T-cell (primary cell): ENCODE measurements at regions not wholly inside any gene's neighbourhood (a gene's known extent, or its start where the extent isn't known, plus 50 kb on each side); places are given as distances from the start of the nearest gene placed in this dataset.
"Not testable (repeated sequence)": the region's sequence is repeated elsewhere in the genome, so short reads cannot be mapped to it uniquely, and the experiment has no call there.

Experiments
- ATAC-seq, 4 experiments: fragments of 200-7000 bp in 3 of 4; fragments of 150-1000 bp in 1 of 4; cut with Tn5 transposase; replicated peaks in 1 of 4; 1 replicate in 3 of 4; 2 replicates in 1 of 4; pipeline ENCODE4 v1.10.0; 2021; ENCODE audit warnings: moderate library complexity in 3 of 4, mild to moderate bottlenecking in 2 of 4, moderate number of reproducible peaks in 1 of 4
- CTCF ChIA-PET, 2 donors: fragments of 300-600 bp; sonication (Branson Sonifier 250); formaldehyde crosslinking; loops; one replicate each; lab custom pipeline; 2022; ENCODE audit warnings: antibody characterized with exemption in 2 of 2; lab: Charles Lee
- POLR2A ChIA-PET, 2 donors: fragments of 300-600 bp; sonication (Branson Sonifier 250); formaldehyde crosslinking; loops; one replicate each; lab custom pipeline; 2022; ENCODE audit warnings: antibody characterized with exemption in 2 of 2; lab: Charles Lee
- DNase-seq, 35 experiments: peaks; one replicate each; pipeline versions ENCODE4 v3.0.0 to v3.0.0-alpha.2; 2013 to 2023
- H3K27ac ChIP-seq: one replicate; pipeline ENCODE4 v1.5.1; 2013; ENCODE audit warnings: low read length
- H3K27me3 ChIP-seq, 2 experiments: replicated peaks in 1 of 2; 1 replicate in 1 of 2; 2 replicates in 1 of 2; pipeline versions ENCODE4 v1.6.1 to v1.7.0; 2013; ENCODE audit warnings: low read length in 1 of 2, mixed read lengths in 1 of 2; ENCODE audit not compliant: control insufficient read depth in 2 of 2, insufficient read depth in 2 of 2; ENCODE audit errors: extremely low read depth in 1 of 2
- H3K36me3 ChIP-seq, 2 donors: 1 replicate in 1 of 2; 2 replicates in 1 of 2; pipeline versions ENCODE4 v1.6.1 to v1.7.0; 2013; ENCODE audit warnings: low read length in 1 of 2; ENCODE audit not compliant: control insufficient read depth in 2 of 2, insufficient read depth in 1 of 2; ENCODE audit errors: extremely low read depth in 1 of 2
- H3K4me1 ChIP-seq, 2 experiments: 1 replicate in 1 of 2; 2 replicates in 1 of 2; pipeline versions ENCODE4 v1.6.1 to v1.7.0; 2013; ENCODE audit warnings: low read length in 2 of 2, mixed read lengths in 1 of 2; ENCODE audit not compliant: insufficient read depth in 2 of 2, control insufficient read depth in 1 of 2; ENCODE audit errors: extremely low read depth in 1 of 2
- H3K4me3 ChIP-seq, 2 donors: 1 replicate in 1 of 2; 2 replicates in 1 of 2; pipeline versions ENCODE4 v1.5.1 to v1.7.0; 2013; ENCODE audit warnings: mild to moderate bottlenecking in 2 of 2, low read length in 1 of 2, moderate library complexity in 1 of 2; ENCODE audit not compliant: control insufficient read depth in 1 of 2; ENCODE audit errors: extremely low read depth in 1 of 2
- H3K9me3 ChIP-seq: 2 replicates; pipeline ENCODE4 v1.7.0; 2013
- H3K27ac Mint-ChIP-seq, 2 donors: one replicate each; pipeline ENCODE4 v1.8.0; 2020 to 2021; ENCODE audit warnings: mild to moderate bottlenecking in 2 of 2, mixed read lengths in 2 of 2
- H3K27me3 Mint-ChIP-seq, 2 donors: one replicate each; pipeline ENCODE4 v1.8.0; 2021 to 2022; ENCODE audit warnings: mixed read lengths in 2 of 2
- H3K36me3 Mint-ChIP-seq: one replicate; pipeline ENCODE4 v1.8.0; 2021; ENCODE audit warnings: mixed read lengths
- H3K4me1 Mint-ChIP-seq, 3 donors: one replicate each; pipeline ENCODE4 v1.8.0; 2020 to 2022; ENCODE audit warnings: mixed read lengths in 3 of 3, mild to moderate bottlenecking in 1 of 3
- H3K4me3 Mint-ChIP-seq, 3 donors: one replicate each; pipeline ENCODE4 v1.8.0; 2020 to 2022; ENCODE audit warnings: mild to moderate bottlenecking in 3 of 3, mixed read lengths in 3 of 3, moderate library complexity in 3 of 3
- H3K9me3 Mint-ChIP-seq, 3 donors: one replicate each; pipeline ENCODE4 v1.8.0; 2020 to 2022; ENCODE audit warnings: mixed read lengths in 3 of 3
- WGBS: methylation state at CpG from one replicate; pipeline ENCODE4 v1.1.5; 2013; ENCODE audit warnings: missing lambda C conversion rate; ENCODE audit not compliant: insufficient coverage; 5-methylcytosine and 5-hydroxymethylcytosine counted together

GRCh38 chr1:209160230-209160629, 423.3 kb upstream of the CAMK1G start:
- H3K27me3 ChIP-seq, result no peaks in the 10 kb centered on the region
- no peak overlapping the region for H3K27ac Mint-ChIP-seq
- peaks cover 0 to 10% of the 10 kb centered on the region in 2 donors for H3K27me3 Mint-ChIP-seq
- H3K4me1 Mint-ChIP-seq, result no peaks in the 10 kb centered on the region
- no peak for ATAC-seq
- ChIA-PET POLR2A (no interaction called here), CTCF (no interaction called here)
- WGBS, result 65% methylated on average over 2 of the region's 2 CpGs
- H3K36me3 ChIP-seq, result no peaks in the 10 kb centered on the region
- H3K9me3 ChIP-seq, result no peaks in the 10 kb centered on the region
- no peak overlapping the region for H3K4me3 ChIP-seq
- peaks cover 0 to 5% (median 0%) of the 10 kb centered on the region in 3 donors for H3K9me3 Mint-ChIP-seq
- H3K36me3 Mint-ChIP-seq, result no peaks in the 10 kb centered on the region
- no peak overlapping the region for H3K27ac ChIP-seq
- H3K4me3 Mint-ChIP-seq, result no peak overlapping the region
- no peak for DNase-seq
- H3K4me1 ChIP-seq, result no peaks in the 10 kb centered on the region

GRCh38 chr1:209162651-209163050, 420.9 kb upstream of the CAMK1G start:
- no peak overlapping the region for H3K4me3 Mint-ChIP-seq
- no peak overlapping the region for H3K27ac Mint-ChIP-seq
- peaks cover 2 to 10% of the 10 kb centered on the region in 2 donors for H3K27me3 Mint-ChIP-seq
- Histone ChIP-seq H3K27ac (no peak overlapping the region), H3K9me3 (no peaks in the 10 kb centered on the region), H3K27me3 (no peaks in the 10 kb centered on the region), H3K4me1 (no peaks in the 10 kb centered on the region), H3K36me3 (no peaks in the 10 kb centered on the region), H3K4me3 (no peak overlapping the region)
- WGBS, result 71% methylated on average over 1 of the region's 3 CpGs
- CTCF ChIA-PET, result no interaction called here
- POLR2A ChIA-PET, result no interaction called here
- DNase-seq (no peak), ATAC-seq (no peak)
- H3K36me3 Mint-ChIP-seq, result no peaks in the 10 kb centered on the region
- H3K9me3 Mint-ChIP-seq, result peaks cover 0 to 5% (median 4%) of the 10 kb centered on the region in 3 donors
- H3K4me1 Mint-ChIP-seq, result no peaks in the 10 kb centered on the region

GRCh38 chr1:209168204-209168603, 415.3 kb upstream of the CAMK1G start:
- H3K4me1 ChIP-seq, result no peaks in the 10 kb centered on the region
- H3K27me3 ChIP-seq, result no peaks in the 10 kb centered on the region
- no peak for ATAC-seq
- H3K36me3 ChIP-seq, result no peaks in the 10 kb centered on the region
- H3K4me3 ChIP-seq, result no peak overlapping the region
- no peaks in the 10 kb centered on the region for H3K9me3 ChIP-seq
- DNase-seq, result no peak
- Mint-ChIP-seq H3K4me1 (no peaks in the 10 kb centered on the region), H3K27ac (no peak overlapping the region), H3K9me3 (peaks cover 0 to 4% (median 0%) of the 10 kb centered on the region in 3 donors), H3K36me3 (no peaks in the 10 kb centered on the region), H3K4me3 (no peak overlapping the region), H3K27me3 (peaks cover 0 to 5% of the 10 kb centered on the region in 2 donors)
- ChIA-PET POLR2A (no interaction called here), CTCF (no interaction called here)
- no peak overlapping the region for H3K27ac ChIP-seq

GRCh38 chr1:209171151-209171550, 412.4 kb upstream of the CAMK1G start:
- Histone ChIP-seq H3K27ac (no peak overlapping the region), H3K27me3 (peaks cover 0 to 4% of the 10 kb centered on the region in 2 experiments), H3K36me3 (no peaks in the 10 kb centered on the region), H3K4me1 (no peaks in the 10 kb centered on the region), H3K4me3 (no peak overlapping the region), H3K9me3 (no peaks in the 10 kb centered on the region)
- Mint-ChIP-seq H3K27me3 (peaks cover 5 to 8% of the 10 kb centered on the region in 2 donors), H3K27ac (no peak overlapping the region), H3K4me1 (no peaks in the 10 kb centered on the region), H3K36me3 (no peaks in the 10 kb centered on the region), H3K9me3 (peaks cover 0 to under 1% (median 0%) of the 10 kb centered on the region in 3 donors), H3K4me3 (no peak overlapping the region)
- DNase-seq, result no peak
- POLR2A ChIA-PET, result no interaction called here
- WGBS, result no CpG with 5 or more reads among the region's 1 CpG
- CTCF ChIA-PET, result no interaction called here
- ATAC-seq, result no peak

GRCh38 chr1:209172286-209172685, 411.2 kb upstream of the CAMK1G start:
- no peak for DNase-seq
- H3K36me3 Mint-ChIP-seq, result no peaks in the 10 kb centered on the region
- ChIA-PET POLR2A (interaction anchor here in 1 of 2 donors (0.6 kb wide), 1 partner anchor 89 kb away, joined by 3 read pairs; no protein-coding TSS in a partner anchor), CTCF (no interaction called here)
- 89% methylated on average over 3 of the region's 4 CpGs for WGBS
- H3K27ac Mint-ChIP-seq, result no peak overlapping the region
- H3K27me3 Mint-ChIP-seq, result peaks cover 5 to 14% of the 10 kb centered on the region in 2 donors
- no peak overlapping the region for H3K4me3 ChIP-seq
- no peaks in the 10 kb centered on the region for H3K4me1 Mint-ChIP-seq
- no peaks in the 10 kb centered on the region for H3K36me3 ChIP-seq
- no peaks in the 10 kb centered on the region for H3K4me1 ChIP-seq
- no peaks in the 10 kb centered on the region for H3K9me3 ChIP-seq
- peaks cover 0 to 9% of the 10 kb centered on the region in 2 experiments for H3K27me3 ChIP-seq
- no peak for ATAC-seq
- H3K9me3 Mint-ChIP-seq, result peaks cover 0 to 2% (median 0%) of the 10 kb centered on the region in 3 donors
- no peak overlapping the region for H3K27ac ChIP-seq
- no peak overlapping the region for H3K4me3 Mint-ChIP-seq

GRCh38 chr1:209172792-209173542, 410.5 kb upstream of the CAMK1G start:
- CTCF ChIA-PET, result not testable (repeated sequence)

More at GRCh38 chr1:209172792-209173542, 410.5 kb upstream of the CAMK1G start:
- 93% methylated on average over 26 of the region's 31 CpGs for WGBS
- ATAC-seq, H3K4me3 Mint-ChIP-seq, POLR2A ChIA-PET, H3K4me1 Mint-ChIP-seq, H3K27me3 ChIP-seq, H3K4me3 ChIP-seq, H3K9me3 ChIP-seq, H3K36me3 Mint-ChIP-seq, H3K4me1 ChIP-seq, H3K9me3 Mint-ChIP-seq, H3K27ac ChIP-seq, DNase-seq, H3K36me3 ChIP-seq, H3K27ac Mint-ChIP-seq: not testable (repeated sequence)
- H3K27me3 Mint-ChIP-seq, result peaks cover 5 to 17% of the 10 kb centered on the region in 2 donors
